ENCODE measurements at regions not wholly inside any gene's neighbourhood (a gene's known extent, or its start where the extent isn't known, plus 50 kb on each side); places are given as distances from the start of the nearest gene placed in this dataset.

GRCh38 chr4:59002148-59002547, 1892.0 kb upstream of the IGFBP7 start:
- WGBS, 2 experiments, result 80 to 95% methylated on average over 1 of the region's 1 CpG
- no peaks in the 10 kb centered on the region for H3K9me3 ChIP-seq (ENCODE audit: control insufficient read depth, low read length)
- H3K4me3 ChIP-seq (ENCODE audit: insufficient read depth, low read depth, low read length), result no peak overlapping the region

GRCh38 chr4:59024257-59024656, 1914.1 kb upstream of the IGFBP7 start:
- Histone ChIP-seq H3K27ac (ENCODE audit: insufficient read depth, low read depth, low read length, poor library complexity, severe bottlenecking) (no peak overlapping the region), H3K4me3 (ENCODE audit: insufficient read depth, low read depth, low read length) (no peak overlapping the region), H3K36me3 (ENCODE audit: control insufficient read depth, insufficient read depth, low read length) (no peaks in the 10 kb centered on the region), H3K4me1 (ENCODE audit: control insufficient read depth, insufficient read depth, low read length) (no peaks in the 10 kb centered on the region), H3K9me3 (ENCODE audit: control insufficient read depth, low read length) (no peaks in the 10 kb centered on the region), H3K27me3 (ENCODE audit: control insufficient read depth, insufficient read depth, low read length, poor library complexity, severe bottlenecking) (no peaks in the 10 kb centered on the region)

More at GRCh38 chr4:59002148-59002547, 1892.0 kb upstream of the IGFBP7 start:
- Histone ChIP-seq H3K27me3 (ENCODE audit: control insufficient read depth, insufficient read depth, low read length, poor library complexity, severe bottlenecking) (no peaks in the 10 kb centered on the region), H3K36me3 (ENCODE audit: control insufficient read depth, insufficient read depth, low read length) (no peaks in the 10 kb centered on the region), H3K4me1 (ENCODE audit: control insufficient read depth, insufficient read depth, low read length) (no peaks in the 10 kb centered on the region), H3K27ac (ENCODE audit: insufficient read depth, low read depth, low read length, poor library complexity, severe bottlenecking) (no peak overlapping the region)

GRCh38 chr4:59037812-59038211, 1927.6 kb upstream of the IGFBP7 start:
- Histone ChIP-seq H3K27ac (ENCODE audit: insufficient read depth, low read depth, low read length, poor library complexity, severe bottlenecking) (no peak overlapping the region), H3K4me1 (ENCODE audit: control insufficient read depth, insufficient read depth, low read length) (no peaks in the 10 kb centered on the region), H3K9me3 (ENCODE audit: control insufficient read depth, low read length) (no peaks in the 10 kb centered on the region), H3K36me3 (ENCODE audit: control insufficient read depth, insufficient read depth, low read length) (no peaks in the 10 kb centered on the region), H3K4me3 (ENCODE audit: insufficient read depth, low read depth, low read length) (no peak overlapping the region), H3K27me3 (ENCODE audit: control insufficient read depth, insufficient read depth, low read length, poor library complexity, severe bottlenecking) (no peaks in the 10 kb centered on the region)
- WGBS, 2 experiments, result 81 to 85% methylated on average over 1 of the region's 1 CpG

- no peak overlapping the region for H3K4me3 ChIP-seq (ENCODE audit: insufficient read depth, low read depth, low read length)
- H3K27ac ChIP-seq (ENCODE audit: insufficient read depth, low read depth, low read length, poor library complexity, severe bottlenecking), result no peak overlapping the region
- WGBS, 2 experiments, result 98 to 100% methylated on average over 3 to 5 of the region's 6 CpGs
- H3K4me1 ChIP-seq (ENCODE audit: control insufficient read depth, insufficient read depth, low read length), result no peaks in the 10 kb centered on the region
- H3K27me3 ChIP-seq (ENCODE audit: control insufficient read depth, insufficient read depth, low read length, poor library complexity, severe bottlenecking), result no peaks in the 10 kb centered on the region
- no peaks in the 10 kb centered on the region for H3K36me3 ChIP-seq (ENCODE audit: control insufficient read depth, insufficient read depth, low read length)
- H3K9me3 ChIP-seq (ENCODE audit: control insufficient read depth, low read length), result no peaks in the 10 kb centered on the region
Measured at GRCh38 chr4:59039046-59039445, 1928.9 kb upstream of the IGFBP7 start.

GRCh38 chr4:59044286-59044900, 1934.2 kb upstream of the IGFBP7 start:
- H3K4me1 ChIP-seq (ENCODE audit: control insufficient read depth, insufficient read depth, low read length), result no peaks in the 10 kb centered on the region
- H3K27ac ChIP-seq (ENCODE audit: insufficient read depth, low read depth, low read length, poor library complexity, severe bottlenecking), result no peak overlapping the region
- H3K27me3 ChIP-seq (ENCODE audit: control insufficient read depth, insufficient read depth, low read length, poor library complexity, severe bottlenecking), result no peaks in the 10 kb centered on the region
- H3K9me3 ChIP-seq (ENCODE audit: control insufficient read depth, low read length), result no peaks in the 10 kb centered on the region
- no peaks in the 10 kb centered on the region for H3K36me3 ChIP-seq (ENCODE audit: control insufficient read depth, insufficient read depth, low read length)
- 88 to 96% methylated on average over 4 to 5 of the region's 5 CpGs for whole genome bisulfite sequencing, 2 experiments
- H3K4me3 ChIP-seq (ENCODE audit: insufficient read depth, low read depth, low read length), result no peak overlapping the region

- no CpG with 5 or more reads among the region's 1 CpG for WGBS, 2 experiments
- H3K4me3 ChIP-seq (ENCODE audit: insufficient read depth, low read depth, low read length), result no peak overlapping the region
- no peak overlapping the region for H3K27ac ChIP-seq (ENCODE audit: insufficient read depth, low read depth, low read length, poor library complexity, severe bottlenecking)
- no peaks in the 10 kb centered on the region for H3K4me1 ChIP-seq (ENCODE audit: control insufficient read depth, insufficient read depth, low read length)
- no peaks in the 10 kb centered on the region for H3K36me3 ChIP-seq (ENCODE audit: control insufficient read depth, insufficient read depth, low read length)
- no peaks in the 10 kb centered on the region for H3K9me3 ChIP-seq (ENCODE audit: control insufficient read depth, low read length)
- H3K27me3 ChIP-seq (ENCODE audit: control insufficient read depth, insufficient read depth, low read length, poor library complexity, severe bottlenecking), result no peaks in the 10 kb centered on the region
Measured at GRCh38 chr4:59054086-59054485, 1943.9 kb upstream of the IGFBP7 start.

- no peak overlapping the region for H3K27ac ChIP-seq (ENCODE audit: insufficient read depth, low read depth, low read length, poor library complexity, severe bottlenecking)
- WGBS, 2 experiments, result 91 to 100% methylated on average over 2 of the region's 2 CpGs
- H3K36me3 ChIP-seq (ENCODE audit: control insufficient read depth, insufficient read depth, low read length), result no peaks in the 10 kb centered on the region
- no peaks in the 10 kb centered on the region for H3K27me3 ChIP-seq (ENCODE audit: control insufficient read depth, insufficient read depth, low read length, poor library complexity, severe bottlenecking)
- H3K4me3 ChIP-seq (ENCODE audit: insufficient read depth, low read depth, low read length), result no peak overlapping the region
- H3K4me1 ChIP-seq (ENCODE audit: control insufficient read depth, insufficient read depth, low read length), result no peaks in the 10 kb centered on the region
- H3K9me3 ChIP-seq (ENCODE audit: control insufficient read depth, low read length), result no peaks in the 10 kb centered on the region
Measured at GRCh38 chr4:59057804-59058203, 1947.6 kb upstream of the IGFBP7 start.

GRCh38 chr4:59058543-59058942, 1948.4 kb upstream of the IGFBP7 start:
- Histone ChIP-seq H3K4me3 (ENCODE audit: insufficient read depth, low read depth, low read length) (no peak overlapping the region), H3K9me3 (ENCODE audit: control insufficient read depth, low read length) (no peaks in the 10 kb centered on the region), H3K27me3 (ENCODE audit: control insufficient read depth, insufficient read depth, low read length, poor library complexity, severe bottlenecking) (no peaks in the 10 kb centered on the region), H3K36me3 (ENCODE audit: control insufficient read depth, insufficient read depth, low read length) (no peaks in the 10 kb centered on the region), H3K27ac (ENCODE audit: insufficient read depth, low read depth, low read length, poor library complexity, severe bottlenecking) (no peak overlapping the region), H3K4me1 (ENCODE audit: control insufficient read depth, insufficient read depth, low read length) (no peaks in the 10 kb centered on the region)
- WGBS, 2 experiments, result 49% methylated on average over 2 of the region's 2 CpGs

- Histone ChIP-seq H3K27ac (ENCODE audit: insufficient read depth, low read depth, low read length, poor library complexity, severe bottlenecking) (no peak overlapping the region), H3K36me3 (ENCODE audit: control insufficient read depth, insufficient read depth, low read length) (no peaks in the 10 kb centered on the region), H3K27me3 (ENCODE audit: control insufficient read depth, insufficient read depth, low read length, poor library complexity, severe bottlenecking) (no peaks in the 10 kb centered on the region), H3K4me3 (ENCODE audit: insufficient read depth, low read depth, low read length) (no peak overlapping the region), H3K4me1 (ENCODE audit: control insufficient read depth, insufficient read depth, low read length) (no peaks in the 10 kb centered on the region), H3K9me3 (ENCODE audit: control insufficient read depth, low read length) (no peaks in the 10 kb centered on the region)
- WGBS, 2 experiments, result 95 to 96% methylated on average over 11 to 13 of the region's 13 CpGs
Measured at GRCh38 chr4:59060002-59060846, 1950.0 kb upstream of the IGFBP7 start.

- H3K9me3 ChIP-seq (ENCODE audit: control insufficient read depth, low read length), result no peaks in the 10 kb centered on the region
- H3K4me3 ChIP-seq (ENCODE audit: insufficient read depth, low read depth, low read length), result no peak overlapping the region
- H3K4me1 ChIP-seq (ENCODE audit: control insufficient read depth, insufficient read depth, low read length), result no peaks in the 10 kb centered on the region
- no peaks in the 10 kb centered on the region for H3K36me3 ChIP-seq (ENCODE audit: control insufficient read depth, insufficient read depth, low read length)
- no peak overlapping the region for H3K27ac ChIP-seq (ENCODE audit: insufficient read depth, low read depth, low read length, poor library complexity, severe bottlenecking)
- H3K27me3 ChIP-seq (ENCODE audit: control insufficient read depth, insufficient read depth, low read length, poor library complexity, severe bottlenecking), result no peaks in the 10 kb centered on the region
- 75 to 96% methylated on average over 1 to 2 of the region's 2 CpGs for WGBS, 2 experiments
Measured at GRCh38 chr4:59060895-59061294, 1950.7 kb upstream of the IGFBP7 start.

All from ectodermal cell (in vitro differentiated cells).